Neuronal stem cell (in vitro differentiated cells): ENCODE measurements at regions not wholly inside any gene's neighbourhood (a gene's known extent, or its start where the extent isn't known, plus 50 kb on each side); places are given as distances from the start of the nearest gene placed in this dataset.
"Not testable (repeated sequence)": the region's sequence is repeated elsewhere in the genome, so short reads cannot be mapped to it uniquely, and the experiment has no call there.

Source experiments
- DNase-seq: peaks from one replicate; pipeline ENCODE4 v3.0.0-alpha.2; 2013; ENCODE audit warnings: low spot score
- H2AFZ ChIP-seq: one replicate; pipeline ENCODE4 v1.6.1; 2013; ENCODE audit warnings: mild to moderate bottlenecking, low read length, inconsistent platforms
- H2AK5ac ChIP-seq: 2 replicates; pipeline ENCODE4 v1.6.1; 2013; ENCODE audit warnings: low read depth, mild to moderate bottlenecking, inconsistent platforms, low read length, moderate library complexity, mixed read lengths
- H2BK120ac ChIP-seq: 2 replicates; pipeline ENCODE4 v1.6.1; 2013; ENCODE audit warnings: low read depth, mild to moderate bottlenecking, inconsistent platforms, low read length, moderate library complexity, mixed read lengths
- H2BK12ac ChIP-seq: one replicate; pipeline ENCODE4 v1.6.1; 2013; ENCODE audit warnings: low read length, inconsistent platforms
- H2BK15ac ChIP-seq: 2 replicates; pipeline ENCODE4 v1.6.1; 2013; ENCODE audit warnings: mild to moderate bottlenecking, low read length, inconsistent platforms, mixed read lengths
- H2BK5ac ChIP-seq: one replicate; pipeline ENCODE4 v1.6.1; 2013; ENCODE audit warnings: inconsistent platforms, mild to moderate bottlenecking, low read length, moderate library complexity
- H3K14ac ChIP-seq: one replicate; pipeline ENCODE4 v1.6.1; 2013; ENCODE audit warnings: low read length, inconsistent platforms
- H3K18ac ChIP-seq: 2 replicates; pipeline ENCODE4 v1.6.1; 2013; ENCODE audit warnings: low read length, inconsistent platforms
- H3K23ac ChIP-seq: 2 replicates; pipeline ENCODE4 v1.6.1; 2013; ENCODE audit warnings: low read depth, mild to moderate bottlenecking, mixed read lengths, low read length, inconsistent platforms; ENCODE audit not compliant: poor library complexity
- H3K27ac ChIP-seq: replicated peaks from 3 replicates; pipeline ENCODE4 v1.5.1; 2013; ENCODE audit warnings: low read length, inconsistent platforms
- H3K27me3 ChIP-seq, 3 experiments: 2 replicates each; pipeline ENCODE4 v1.6.1; 2013; ENCODE audit warnings: low read length in 3 of 3, mild to moderate bottlenecking in 2 of 3, inconsistent platforms in 1 of 3, low read depth in 1 of 3, mixed read lengths in 1 of 3, moderate library complexity in 1 of 3; ENCODE audit not compliant: control insufficient read depth in 3 of 3, insufficient read depth in 3 of 3
- H3K36me3 ChIP-seq, 2 donors: replicated peaks in 1 of 2; 2 replicates each; pipeline ENCODE4 v1.6.1; 2013; ENCODE audit warnings: low read length in 2 of 2; ENCODE audit not compliant: control insufficient read depth in 2 of 2, insufficient read depth in 2 of 2
- H3K4ac ChIP-seq: 2 replicates; pipeline ENCODE4 v1.6.1; 2013; ENCODE audit warnings: inconsistent platforms, mild to moderate bottlenecking, low read length, moderate library complexity
- H3K4me1 ChIP-seq, 2 donors: 1 replicate in 1 of 2; 2 replicates in 1 of 2; pipeline ENCODE4 v1.6.1; 2013; ENCODE audit warnings: low read length in 2 of 2, low read depth in 1 of 2; ENCODE audit not compliant: control insufficient read depth in 2 of 2, insufficient read depth in 1 of 2
- H3K4me2 ChIP-seq: one replicate; pipeline ENCODE4 v1.6.1; 2013; ENCODE audit warnings: mild to moderate bottlenecking, low read length, inconsistent platforms; ENCODE audit not compliant: insufficient read depth, poor library complexity, severe bottlenecking
- H3K4me3 ChIP-seq, 2 donors: 2 replicates each; pipeline ENCODE4 v1.5.1; 2013; ENCODE audit warnings: low read length in 2 of 2, mild to moderate bottlenecking in 2 of 2, inconsistent platforms in 1 of 2, moderate library complexity in 1 of 2
- H3K79me1 ChIP-seq: one replicate; pipeline ENCODE4 v1.6.1; 2013; ENCODE audit warnings: low read depth, mild to moderate bottlenecking, inconsistent platforms, low read length, moderate library complexity
- H3K9ac ChIP-seq: one replicate; pipeline ENCODE4 v1.6.1; 2013; ENCODE audit warnings: mild to moderate bottlenecking, low read depth, low read length, inconsistent platforms; ENCODE audit not compliant: poor library complexity
- H3K9me3 ChIP-seq, 2 donors: replicated peaks in 1 of 2; 2 replicates each; pipeline versions ENCODE3 to v1.6.1; 2013; ENCODE audit warnings: low read length in 2 of 2, mild to moderate bottlenecking in 2 of 2, inconsistent platforms in 1 of 2, low read depth in 1 of 2, mixed read lengths in 1 of 2, moderate library complexity in 1 of 2; ENCODE audit not compliant: control insufficient read depth in 2 of 2, insufficient read depth in 1 of 2
- H4K8ac ChIP-seq: one replicate; pipeline ENCODE4 v1.6.1; 2013; ENCODE audit warnings: low read depth, mild to moderate bottlenecking, inconsistent platforms, low read length, moderate library complexity
- H4K91ac ChIP-seq: one replicate; pipeline ENCODE4 v1.6.1; 2013; ENCODE audit warnings: low read length, low read depth, mild to moderate bottlenecking, inconsistent platforms; ENCODE audit not compliant: poor library complexity
- WGBS, 2 donors: extraction: QIAGEN DNeasy Blood & Tissue Kit; methylation state at CpG; one replicate each; pipeline ENCODE4 v1.1.7; 2013; ENCODE audit warnings: missing lambda C conversion rate in 2 of 2, mixed read lengths in 1 of 2; ENCODE audit not compliant: insufficient read length in 2 of 2, insufficient replicate concordance in 1 of 2; ENCODE audit errors: extremely low coverage in 2 of 2; 5-methylcytosine and 5-hydroxymethylcytosine counted together

- H3K4me2 ChIP-seq, H4K91ac ChIP-seq: not testable (repeated sequence)
Observed at GRCh38 chr5:106387767-106388166, 1283.0 kb downstream of the EFNA5 start.

GRCh38 chr5:106386287-106386686 lies 1284.5 kb downstream of the EFNA5 start:
- Histone ChIP-seq H2BK5ac (no peak overlapping the region), H2AFZ (no peak overlapping the region), H3K4ac (no peak overlapping the region), H3K4me2 (no peak overlapping the region), H3K18ac (no peak overlapping the region), H2BK120ac (no peak overlapping the region), H3K4me1 (peaks cover 0 to 3% of the 10 kb centered on the region in 2 donors), H3K4me3 (no peak overlapping the region), H3K23ac (no peak overlapping the region), H2BK12ac (no peak overlapping the region), H4K91ac (no peak overlapping the region), H3K14ac (no peak overlapping the region), H3K9me3 (no peaks in the 10 kb centered on the region), H2BK15ac (no peak overlapping the region), H3K27ac (no peak overlapping the region), H4K8ac (no peak overlapping the region), H3K36me3 (no peaks in the 10 kb centered on the region), H3K79me1 (no peaks in the 10 kb centered on the region), H3K9ac (no peak overlapping the region), H3K27me3 (no peaks in the 10 kb centered on the region), H2AK5ac (no peak overlapping the region)
- no CpG with 5 or more reads among the region's 3 CpGs for WGBS, 2 donors
- DNase-seq: no peak

More at GRCh38 chr5:106387767-106388166, 1283.0 kb downstream of the EFNA5 start:
- H3K27me3 ChIP-seq, H3K23ac ChIP-seq, H2BK120ac ChIP-seq, H3K4me1 ChIP-seq, H3K9me3 ChIP-seq, H3K18ac ChIP-seq, H2BK5ac ChIP-seq, H3K9ac ChIP-seq, H3K14ac ChIP-seq, H2AK5ac ChIP-seq, H3K4ac ChIP-seq, H4K8ac ChIP-seq, H3K79me1 ChIP-seq, H2BK12ac ChIP-seq, H3K36me3 ChIP-seq, DNase-seq, H3K27ac ChIP-seq, H2BK15ac ChIP-seq, H3K4me3 ChIP-seq, H2AFZ ChIP-seq: not testable (repeated sequence)
- WGBS, 2 donors: 100% methylated on average over 3 of the region's 12 CpGs; no CpG with 5 or more reads in 1 of the 2 donors

- no peaks in the 10 kb centered on the region for H3K36me3 ChIP-seq
- H3K27me3 ChIP-seq: no peaks in the 10 kb centered on the region
- H3K14ac ChIP-seq: no peak overlapping the region
- no peak overlapping the region for H3K18ac ChIP-seq
- peak overlapping the region; percentile 27 for H2AFZ ChIP-seq
- H3K4me2 ChIP-seq: no peak overlapping the region
- H2BK15ac ChIP-seq: no peak overlapping the region
- DNase-seq: no peak
- H3K9me3 ChIP-seq: no peaks in the 10 kb centered on the region
- no peak overlapping the region for H3K4me3 ChIP-seq
- H3K9ac ChIP-seq: no peak overlapping the region
- H3K4me1 ChIP-seq: peaks cover 0 to 3% of the 10 kb centered on the region in 2 donors
- H2AK5ac ChIP-seq: no peak overlapping the region
- H3K23ac ChIP-seq: no peak overlapping the region
- no peak overlapping the region for H4K91ac ChIP-seq
- H3K79me1 ChIP-seq: no peaks in the 10 kb centered on the region
- H3K27ac ChIP-seq: no peak overlapping the region
- no CpG with 5 or more reads among the region's 1 CpG for WGBS, 2 donors
- no peak overlapping the region for H2BK12ac ChIP-seq
- no peak overlapping the region for H3K4ac ChIP-seq
- H2BK5ac ChIP-seq: no peak overlapping the region
- H2BK120ac ChIP-seq: no peak overlapping the region
- H4K8ac ChIP-seq: no peak overlapping the region
Observed at GRCh38 chr5:106380736-106381135, 1290.0 kb downstream of the EFNA5 start.

DNA sequence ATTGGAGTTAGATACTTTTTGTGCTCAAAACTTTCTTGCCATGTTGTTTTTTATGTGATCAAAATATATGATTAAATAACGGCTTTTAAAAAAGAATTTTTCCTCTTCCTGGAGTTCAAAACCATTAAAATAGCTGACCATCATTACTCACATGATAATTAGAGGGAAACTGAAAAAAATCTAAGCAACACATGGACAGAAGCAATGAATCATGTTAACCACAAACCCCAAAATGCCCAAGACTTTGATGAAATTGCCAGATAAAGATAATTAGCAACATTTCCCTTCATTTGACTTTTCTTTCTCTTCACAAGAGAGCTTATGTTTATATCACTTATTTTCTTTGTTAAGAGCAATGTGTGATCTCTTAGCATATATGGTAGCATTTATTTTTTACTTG lies 1294.2 kb downstream of the EFNA5 start:
- WGBS, 2 donors: no CpG with 5 or more reads among the region's 1 CpG
- no peaks in the 10 kb centered on the region for H3K27me3 ChIP-seq
- no peak overlapping the region for H4K8ac ChIP-seq
- H3K18ac ChIP-seq: no peak overlapping the region
- H2BK5ac ChIP-seq: no peak overlapping the region
- no peak overlapping the region for H2BK15ac ChIP-seq
- no peak overlapping the region for H3K23ac ChIP-seq
- H3K4ac ChIP-seq: no peak overlapping the region
- no peak overlapping the region for H3K14ac ChIP-seq
- H3K4me2 ChIP-seq: no peak overlapping the region
- H2BK120ac ChIP-seq: no peak overlapping the region
- no peaks in the 10 kb centered on the region for H3K36me3 ChIP-seq
- no peak overlapping the region for H3K4me3 ChIP-seq
- DNase-seq: no peak
- H3K9me3 ChIP-seq: no peaks in the 10 kb centered on the region
- H4K91ac ChIP-seq: no peak overlapping the region
- H2BK12ac ChIP-seq: no peak overlapping the region
- H2AFZ ChIP-seq: no peak overlapping the region
- no peak overlapping the region for H2AK5ac ChIP-seq
- H3K27ac ChIP-seq: no peak overlapping the region
- no peak overlapping the region for H3K9ac ChIP-seq
- no peaks in the 10 kb centered on the region for H3K79me1 ChIP-seq
- no peaks in the 10 kb centered on the region for H3K4me1 ChIP-seq
